ENCODE measurements at regions not wholly inside any gene's neighbourhood (a gene's known extent, or its start where the extent isn't known, plus 50 kb on each side); places are given as distances from the start of the nearest gene placed in this dataset.

DNA sequence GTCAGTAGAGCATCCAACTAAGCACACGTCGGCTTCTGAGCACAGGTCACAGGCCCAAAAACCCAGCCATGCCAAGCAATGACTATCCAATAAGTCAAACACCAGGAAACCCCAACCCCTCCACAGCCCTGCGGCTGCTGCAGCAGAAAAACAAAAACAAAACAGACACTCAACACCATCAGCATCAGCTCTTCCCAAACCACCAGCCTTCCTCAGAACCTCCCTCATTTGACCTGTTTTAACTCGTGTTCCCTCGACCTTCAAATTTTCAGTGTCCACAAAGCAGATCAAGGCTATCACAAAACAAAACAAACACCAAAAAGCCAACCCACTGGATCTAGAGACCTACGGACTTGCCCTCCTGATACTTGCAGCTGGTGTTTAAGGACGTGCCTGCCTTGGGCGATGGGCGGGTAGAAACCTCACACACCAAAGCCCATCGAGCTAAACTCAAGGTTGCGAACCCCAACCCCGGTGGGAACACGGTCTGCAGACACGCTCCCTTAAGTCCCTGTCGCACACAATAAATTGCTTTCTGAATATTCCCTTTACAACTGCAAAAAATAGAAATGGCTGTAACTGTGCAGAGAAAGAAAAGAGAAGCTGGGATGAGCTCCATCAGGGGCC lies 247.1 kb upstream of the ANKRD55 start (continued):
- TF ChIP-seq, protein P1, sequence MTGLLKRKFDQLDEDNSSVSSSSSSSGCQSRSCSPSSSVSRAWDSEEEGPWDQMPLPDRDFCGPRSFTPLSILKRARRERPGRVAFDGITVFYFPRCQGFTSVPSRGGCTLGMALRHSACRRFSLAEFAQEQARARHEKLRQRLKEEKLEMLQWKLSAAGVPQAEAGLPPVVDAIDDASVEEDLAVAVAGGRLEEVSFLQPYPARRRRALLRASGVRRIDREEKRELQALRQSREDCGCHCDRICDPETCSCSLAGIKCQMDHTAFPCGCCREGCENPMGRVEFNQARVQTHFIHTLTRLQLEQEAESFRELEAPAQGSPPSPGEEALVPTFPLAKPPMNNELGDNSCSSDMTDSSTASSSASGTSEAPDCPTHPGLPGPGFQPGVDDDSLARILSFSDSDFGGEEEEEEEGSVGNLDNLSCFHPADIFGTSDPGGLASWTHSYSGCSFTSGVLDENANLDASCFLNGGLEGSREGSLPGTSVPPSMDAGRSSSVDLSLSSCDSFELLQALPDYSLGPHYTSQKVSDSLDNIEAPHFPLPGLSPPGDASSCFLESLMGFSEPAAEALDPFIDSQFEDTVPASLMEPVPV (CRISPR knock-in tag; IDR thresholded peaks at IDR 0.05) = 0 out of 2 replicates have a peak, but pooled peaks have one; percentile 26
- TF ChIP-seq SETDB1 (CRISPR knock-in tag; IDR thresholded peaks at IDR 0.05; ENCODE audit: borderline replicate concordance) (no peak), ZBTB3 (CRISPR knock-in tag; IDR thresholded peaks at IDR 0.05; ENCODE audit: borderline replicate concordance, low read depth) (no peak), FOXA3 (CRISPR knock-in tag; IDR thresholded peaks at IDR 0.05) (peak; percentile 87), TP53 (CRISPR knock-in tag; conservative IDR thresholded peaks at IDR 0.05) (no peak), TOPORS (CRISPR knock-in tag; IDR thresholded peaks at IDR 0.05) (no peak), MIER3 (CRISPR knock-in tag; IDR thresholded peaks at IDR 0.05; ENCODE audit: borderline replicate concordance) (no peak; the same call in 1 of the 2 replicates), RBM39 (IDR thresholded peaks at IDR 0.05; ENCODE audit: low read depth, low read length, poor library complexity, severe bottlenecking) (no peak), PHF21A (CRISPR knock-in tag; IDR thresholded peaks at IDR 0.05) (peak; percentile 48; the same call in 1 of the 2 replicates), MBNL3 (CRISPR knock-in tag; conservative IDR thresholded peaks at IDR 0.05) (no peak), ETV5 (CRISPR knock-in tag; IDR thresholded peaks at IDR 0.05; ENCODE audit: borderline replicate concordance) (peak; percentile 61; the same call in 1 of the 2 replicates)
- TF ChIP-seq, protein P2, sequence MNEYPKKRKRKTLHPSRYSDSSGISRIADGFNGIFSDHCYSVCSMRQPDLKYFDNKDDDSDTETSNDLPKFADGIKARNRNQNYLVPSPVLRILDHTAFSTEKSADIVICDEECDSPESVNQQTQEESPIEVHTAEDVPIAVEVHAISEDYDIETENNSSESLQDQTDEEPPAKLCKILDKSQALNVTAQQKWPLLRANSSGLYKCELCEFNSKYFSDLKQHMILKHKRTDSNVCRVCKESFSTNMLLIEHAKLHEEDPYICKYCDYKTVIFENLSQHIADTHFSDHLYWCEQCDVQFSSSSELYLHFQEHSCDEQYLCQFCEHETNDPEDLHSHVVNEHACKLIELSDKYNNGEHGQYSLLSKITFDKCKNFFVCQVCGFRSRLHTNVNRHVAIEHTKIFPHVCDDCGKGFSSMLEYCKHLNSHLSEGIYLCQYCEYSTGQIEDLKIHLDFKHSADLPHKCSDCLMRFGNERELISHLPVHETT (CRISPR knock-in tag; conservative IDR thresholded peaks at IDR 0.05) = peak; percentile 55; the same call in 1 of the 2 replicates
- TF ChIP-seq, protein P3, sequence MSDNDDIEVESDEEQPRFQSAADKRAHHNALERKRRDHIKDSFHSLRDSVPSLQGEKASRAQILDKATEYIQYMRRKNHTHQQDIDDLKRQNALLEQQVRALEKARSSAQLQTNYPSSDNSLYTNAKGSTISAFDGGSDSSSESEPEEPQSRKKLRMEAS (IDR thresholded peaks at IDR 0.05) = peak; percentile 33
- TF ChIP-seq, protein P4, sequence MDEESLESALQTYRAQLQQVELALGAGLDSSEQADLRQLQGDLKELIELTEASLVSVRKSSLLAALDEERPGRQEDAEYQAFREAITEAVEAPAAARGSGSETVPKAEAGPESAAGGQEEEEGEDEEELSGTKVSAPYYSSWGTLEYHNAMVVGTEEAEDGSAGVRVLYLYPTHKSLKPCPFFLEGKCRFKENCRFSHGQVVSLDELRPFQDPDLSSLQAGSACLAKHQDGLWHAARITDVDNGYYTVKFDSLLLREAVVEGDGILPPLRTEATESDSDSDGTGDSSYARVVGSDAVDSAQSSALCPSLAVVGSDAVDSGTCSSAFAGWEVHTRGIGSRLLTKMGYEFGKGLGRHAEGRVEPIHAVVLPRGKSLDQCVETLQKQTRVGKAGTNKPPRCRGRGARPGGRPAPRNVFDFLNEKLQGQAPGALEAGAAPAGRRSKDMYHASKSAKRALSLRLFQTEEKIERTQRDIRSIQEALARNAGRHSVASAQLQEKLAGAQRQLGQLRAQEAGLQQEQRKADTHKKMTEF (CRISPR knock-in tag; IDR thresholded peaks at IDR 0.05) = peak; percentile 37; the same call in 1 of the 2 replicates
- TF ChIP-seq, protein P5, sequence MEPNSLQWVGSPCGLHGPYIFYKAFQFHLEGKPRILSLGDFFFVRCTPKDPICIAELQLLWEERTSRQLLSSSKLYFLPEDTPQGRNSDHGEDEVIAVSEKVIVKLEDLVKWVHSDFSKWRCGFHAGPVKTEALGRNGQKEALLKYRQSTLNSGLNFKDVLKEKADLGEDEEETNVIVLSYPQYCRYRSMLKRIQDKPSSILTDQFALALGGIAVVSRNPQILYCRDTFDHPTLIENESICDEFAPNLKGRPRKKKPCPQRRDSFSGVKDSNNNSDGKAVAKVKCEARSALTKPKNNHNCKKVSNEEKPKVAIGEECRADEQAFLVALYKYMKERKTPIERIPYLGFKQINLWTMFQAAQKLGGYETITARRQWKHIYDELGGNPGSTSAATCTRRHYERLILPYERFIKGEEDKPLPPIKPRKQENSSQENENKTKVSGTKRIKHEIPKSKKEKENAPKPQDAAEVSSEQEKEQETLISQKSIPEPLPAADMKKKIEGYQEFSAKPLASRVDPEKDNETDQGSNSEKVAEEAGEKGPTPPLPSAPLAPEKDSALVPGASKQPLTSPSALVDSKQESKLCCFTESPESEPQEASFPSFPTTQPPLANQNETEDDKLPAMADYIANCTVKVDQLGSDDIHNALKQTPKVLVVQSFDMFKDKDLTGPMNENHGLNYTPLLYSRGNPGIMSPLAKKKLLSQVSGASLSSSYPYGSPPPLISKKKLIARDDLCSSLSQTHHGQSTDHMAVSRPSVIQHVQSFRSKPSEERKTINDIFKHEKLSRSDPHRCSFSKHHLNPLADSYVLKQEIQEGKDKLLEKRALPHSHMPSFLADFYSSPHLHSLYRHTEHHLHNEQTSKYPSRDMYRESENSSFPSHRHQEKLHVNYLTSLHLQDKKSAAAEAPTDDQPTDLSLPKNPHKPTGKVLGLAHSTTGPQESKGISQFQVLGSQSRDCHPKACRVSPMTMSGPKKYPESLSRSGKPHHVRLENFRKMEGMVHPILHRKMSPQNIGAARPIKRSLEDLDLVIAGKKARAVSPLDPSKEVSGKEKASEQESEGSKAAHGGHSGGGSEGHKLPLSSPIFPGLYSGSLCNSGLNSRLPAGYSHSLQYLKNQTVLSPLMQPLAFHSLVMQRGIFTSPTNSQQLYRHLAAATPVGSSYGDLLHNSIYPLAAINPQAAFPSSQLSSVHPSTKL (CRISPR knock-in tag; IDR thresholded peaks at IDR 0.05) = peak; percentile 98

Measured in HepG2 (cell line).